ENCODE measurements at regions not wholly inside any gene's neighbourhood (a gene's known extent, or its start where the extent isn't known, plus 50 kb on each side); places are given as distances from the start of the nearest gene placed in this dataset.
"Not testable (repeated sequence)": the region's sequence is repeated elsewhere in the genome, so short reads cannot be mapped to it uniquely, and the experiment has no call there.

GRCh38 chr4:124104628-124105027, 607.9 kb downstream of the ANKRD50 start:
- no peak for DNase-seq

GRCh38 chr4:124105212-124105611, 607.3 kb downstream of the ANKRD50 start:
- no peak for DNase-seq

GRCh38 chr4:124111411-124111810, 601.1 kb downstream of the ANKRD50 start:
- peak in 1 of 2 donors; percentile 10 for DNase-seq

- DNase-seq = peak; percentile 61 to 75
Measured at GRCh38 chr4:124111922-124112321, 600.6 kb downstream of the ANKRD50 start.

- no peak for DNase-seq
Measured at GRCh38 chr4:124118061-124118460, 594.5 kb downstream of the ANKRD50 start.

GRCh38 chr4:124121461-124121971, 591.0 kb downstream of the ANKRD50 start:
- DNase-seq = peak in 1 of 2 donors; percentile 22

GRCh38 chr4:124123181-124123580, 589.4 kb downstream of the ANKRD50 start:
- no peak for DNase-seq

GRCh38 chr4:124123721-124124120, 588.8 kb downstream of the ANKRD50 start:
- DNase-seq = no peak

GRCh38 chr4:124131324-124131723, 581.2 kb downstream of the ANKRD50 start:
- not testable (repeated sequence) for DNase-seq

GRCh38 chr4:124132161-124132560, 580.4 kb downstream of the ANKRD50 start:
- DNase-seq = no peak

- no peak for DNase-seq
Measured at GRCh38 chr4:124133753-124134152, 578.8 kb downstream of the ANKRD50 start.

- no peak for DNase-seq
Measured at GRCh38 chr4:124135409-124135813, 577.1 kb downstream of the ANKRD50 start.

- DNase-seq = no peak
Measured at GRCh38 chr4:124139044-124139443, 573.5 kb downstream of the ANKRD50 start.

GRCh38 chr4:124143632-124144031, 568.9 kb downstream of the ANKRD50 start:
- no peak for DNase-seq

- no peak for DNase-seq
Measured at GRCh38 chr4:124144238-124144654, 568.3 kb downstream of the ANKRD50 start.

GRCh38 chr4:124146068-124146467, 566.5 kb downstream of the ANKRD50 start:
- no peak for DNase-seq

- DNase-seq = no peak
Measured at GRCh38 chr4:124151031-124151430, 561.5 kb downstream of the ANKRD50 start.

- no peak for DNase-seq
Measured at GRCh38 chr4:124152132-124152531, 560.4 kb downstream of the ANKRD50 start.

GRCh38 chr4:124155239-124155638, 557.3 kb downstream of the ANKRD50 start:
- no peak for DNase-seq

GRCh38 chr4:124157396-124158083, 555.0 kb downstream of the ANKRD50 start:
- no peak for DNase-seq

- DNase-seq = no peak
Measured at GRCh38 chr4:124163401-124163800, 549.1 kb downstream of the ANKRD50 start.

- DNase-seq = no peak
Measured at GRCh38 chr4:124167602-124168001, 544.9 kb downstream of the ANKRD50 start.

GRCh38 chr4:124169524-124169923, 543.0 kb downstream of the ANKRD50 start:
- DNase-seq = not testable (repeated sequence)

- no peak for DNase-seq
Measured at GRCh38 chr4:124173912-124174311, 538.6 kb downstream of the ANKRD50 start.
